Activated T-cell treated with anti-CD3 and anti-CD28 coated beads for 1 hour (primary cell): ENCODE measurements at regions not wholly inside any gene's neighbourhood (a gene's known extent, or its start where the extent isn't known, plus 50 kb on each side); places are given as distances from the start of the nearest gene placed in this dataset.
"Not testable (repeated sequence)": the region's sequence is repeated elsewhere in the genome, so short reads cannot be mapped to it uniquely, and the experiment has no call there.

Source experiments
- DNase-seq: peaks from one replicate; pipeline ENCODE4 v3.0.0-alpha.2; 2020; ENCODE audit warnings: low read depth

DNA sequence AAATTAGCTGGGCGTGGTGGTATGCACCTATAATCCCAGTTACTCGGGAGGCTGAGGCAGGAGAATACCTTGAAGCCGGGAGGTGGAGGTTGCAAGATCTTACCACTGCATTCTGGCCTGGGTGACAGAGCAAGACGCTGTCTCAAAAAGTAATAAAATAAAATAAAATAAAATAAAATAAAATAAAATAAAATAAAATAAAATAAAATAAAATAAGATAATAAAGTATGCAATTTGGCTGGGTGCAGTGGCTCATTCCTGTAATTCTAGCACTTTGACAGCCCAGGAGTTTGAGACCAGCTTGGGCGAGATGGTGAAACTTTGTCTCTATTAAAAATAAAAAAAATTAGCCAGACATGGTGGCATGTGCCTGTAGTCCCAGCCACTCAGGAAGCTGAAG, 85.6 kb upstream of the XPO1 start:
- DNase-seq: no peak

DNA sequence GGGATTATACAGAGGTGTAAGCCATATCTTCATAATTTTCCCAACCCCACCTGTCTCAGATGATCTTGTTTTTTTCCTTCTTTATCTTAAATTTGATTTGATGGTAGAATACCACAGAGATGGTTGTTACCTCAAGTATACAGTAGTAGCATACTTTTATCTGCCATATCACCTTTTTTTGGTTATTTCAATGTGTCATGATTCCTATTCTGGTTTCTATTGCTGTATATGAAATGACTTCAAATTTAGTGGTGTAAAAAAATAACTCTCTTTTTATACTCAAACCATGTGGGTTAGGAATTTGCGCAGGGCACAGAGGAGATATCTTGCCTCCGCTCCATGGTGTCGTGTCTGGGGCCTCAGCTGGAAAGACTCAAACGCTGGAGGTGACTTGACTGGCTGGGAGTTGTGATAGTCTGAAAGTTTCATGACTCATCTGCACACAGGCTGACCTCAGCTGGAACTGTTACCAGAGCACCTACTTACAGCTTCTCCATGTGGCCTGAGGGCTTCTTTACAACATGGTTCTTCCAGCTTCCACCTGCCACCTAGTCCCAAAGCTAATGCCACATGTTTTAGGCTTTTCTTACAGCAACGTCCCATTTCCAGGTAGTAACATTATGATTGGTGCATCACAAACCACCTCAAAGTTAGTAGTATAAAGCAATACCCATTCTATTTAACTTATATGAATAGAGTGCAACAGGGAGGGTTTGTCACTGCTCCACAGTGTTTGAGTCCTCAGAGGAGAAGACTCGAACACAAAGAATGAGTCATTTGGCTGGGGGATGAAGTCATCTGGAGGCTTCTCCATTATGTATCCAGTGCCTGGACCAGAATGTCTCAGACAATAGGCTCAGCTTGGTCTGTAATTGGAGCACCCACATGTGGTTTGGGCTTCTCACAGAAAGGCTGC, 82.3 kb upstream of the XPO1 start:
- DNase-seq: no peak

DNA sequence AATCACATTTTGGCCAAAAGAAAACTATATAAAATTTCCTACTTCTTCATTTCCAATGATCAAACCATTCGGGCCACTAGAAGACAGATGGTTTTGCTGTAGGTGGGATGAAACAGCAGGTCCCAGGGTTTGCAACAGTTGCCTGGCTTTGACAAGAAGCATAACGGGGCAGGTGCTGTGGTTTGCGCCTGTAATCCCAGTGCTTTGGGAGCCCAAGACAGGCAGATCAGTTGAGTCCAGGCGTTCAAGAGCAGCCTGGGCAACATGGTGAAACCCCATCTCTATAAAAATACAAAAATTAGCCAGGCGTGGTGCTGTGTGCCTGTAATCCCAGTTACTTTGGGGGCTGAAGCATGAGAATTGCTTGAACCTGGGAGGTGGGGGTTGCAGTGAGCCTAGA, 81.4 kb upstream of the XPO1 start:
- DNase-seq: no peak

GRCh38 chr2:61617610-61618009, 79.5 kb upstream of the XPO1 start:
- DNase-seq: no peak

- no peak for DNase-seq
Observed at GRCh38 chr2:61605245-61605644, 67.1 kb upstream of the XPO1 start.

- no peak for DNase-seq
Observed at GRCh38 chr2:61604433-61604832, 66.3 kb upstream of the XPO1 start.

DNA sequence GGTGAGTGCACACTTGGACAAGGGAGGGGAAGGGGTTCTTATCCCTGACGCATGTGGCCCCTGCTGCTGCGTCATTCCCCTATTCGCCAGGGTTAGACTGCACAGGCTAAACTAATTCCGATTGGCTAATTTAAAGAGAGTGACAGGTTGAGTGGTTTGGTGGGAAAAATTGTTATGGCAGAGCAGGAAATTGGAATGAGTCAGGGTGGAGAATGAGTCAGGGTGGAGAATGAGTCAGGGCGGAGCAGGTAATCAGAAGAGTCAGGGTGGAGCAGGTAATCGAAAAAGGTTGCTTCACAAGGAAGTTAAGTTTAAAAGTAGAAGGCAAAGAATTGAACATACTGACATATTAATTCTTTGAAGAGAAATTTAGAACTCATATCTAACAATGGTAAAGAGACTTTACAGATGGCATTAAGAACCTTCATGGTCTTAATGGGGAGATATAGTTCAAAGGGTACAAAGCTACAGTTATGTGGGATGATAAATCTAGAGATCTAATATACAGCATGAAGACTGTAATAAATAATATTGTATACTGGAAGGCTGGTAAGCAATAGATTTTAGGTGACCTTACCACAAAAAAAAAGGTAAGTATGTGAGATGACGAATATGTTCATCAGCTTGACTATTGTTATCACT, 60.5 kb upstream of the XPO1 start:
- not testable (repeated sequence) for DNase-seq

GRCh38 chr2:61597300-61598289, 59.4 kb upstream of the XPO1 start:
- DNase-seq: no peak

GRCh38 chr2:61594201-61594600, 56.0 kb upstream of the XPO1 start:
- DNase-seq: not testable (repeated sequence)

GRCh38 chr2:61593648-61594047, 55.5 kb upstream of the XPO1 start:
- DNase-seq: not testable (repeated sequence)

- DNase-seq: no peak
Observed at GRCh38 chr2:61590214-61590613, 52.1 kb upstream of the XPO1 start.

- no peak for DNase-seq
Observed at GRCh38 chr2:61588566-61588965, 50.4 kb upstream of the XPO1 start.
